ENCODE measurements at regions not wholly inside any gene's neighbourhood (a gene's known extent, or its start where the extent isn't known, plus 50 kb on each side); places are given as distances from the start of the nearest gene placed in this dataset.

DNA sequence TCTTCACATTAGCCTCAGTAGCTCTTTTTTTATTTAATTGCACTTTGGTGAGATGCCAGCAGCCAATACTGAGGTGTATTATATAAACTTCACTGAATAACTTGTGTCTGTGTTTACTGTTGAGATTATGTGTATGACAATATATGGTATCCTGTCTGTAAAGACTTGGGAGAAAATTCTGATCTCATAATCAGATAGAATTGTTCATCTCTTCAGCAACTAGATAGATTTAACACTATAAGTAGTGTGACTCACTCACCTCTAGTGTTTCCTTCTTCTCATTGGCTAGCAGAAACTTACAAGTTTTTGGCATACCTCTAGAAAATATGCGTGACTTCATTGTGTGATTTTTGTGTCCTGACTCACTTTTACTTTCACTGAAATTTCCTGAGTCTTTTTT lies 67.6 kb upstream of the TGFBR2 start:
- TF ChIP-seq POLR2A (IDR thresholded peaks at IDR 0.05) = no peak
- no peak for TF ChIP-seq CTCF (IDR thresholded peaks at IDR 0.05)
